WI38 (cell line): ENCODE measurements at regions not wholly inside any gene's neighbourhood (a gene's known extent, or its start where the extent isn't known, plus 50 kb on each side); places are given as distances from the start of the nearest gene placed in this dataset.

Experiments used
- H3K4me3 ChIP-seq: 2 replicates; pipeline ENCODE4 v1.5.1; 2011; ENCODE audit warnings: low read depth, mild to moderate bottlenecking, control low read depth, low read length
- CTCF ChIP-seq: IDR thresholded peaks from 2 replicates; pipeline ENCODE4 v1.5.1; 2012; ENCODE audit warnings: low read depth, mild to moderate bottlenecking, control low read depth, low read length

GRCh38 chr10:44733501-44734488 lies 177.3 kb upstream of the TMEM72 start:
- H3K4me3 ChIP-seq = no peak overlapping the region
- no peak for TF ChIP-seq CTCF

GRCh38 chr10:44742248-44742647 lies 168.9 kb upstream of the TMEM72 start:
- no peak for TF ChIP-seq CTCF
- H3K4me3 ChIP-seq = no peak overlapping the region

- H3K4me3 ChIP-seq = no peak overlapping the region
- TF ChIP-seq CTCF = no peak
Measured at GRCh38 chr10:44743535-44743934, 167.6 kb upstream of the TMEM72 start.

- H3K4me3 ChIP-seq = no peak overlapping the region
- no peak for TF ChIP-seq CTCF
Measured at GRCh38 chr10:44745920-44746319, 165.2 kb upstream of the TMEM72 start.

- TF ChIP-seq CTCF = no peak
- no peak overlapping the region for H3K4me3 ChIP-seq
Measured at GRCh38 chr10:44747593-44748172, 163.5 kb upstream of the TMEM72 start.

GRCh38 chr10:44749151-44749550 lies 162.0 kb upstream of the TMEM72 start:
- no peak for TF ChIP-seq CTCF

More at GRCh38 chr10:44749151-44749550, 162.0 kb upstream of the TMEM72 start:
- H3K4me3 ChIP-seq = no peak overlapping the region
